ENCODE measurements at regions not wholly inside any gene's neighbourhood (a gene's known extent, or its start where the extent isn't known, plus 50 kb on each side); places are given as distances from the start of the nearest gene placed in this dataset.

DNA sequence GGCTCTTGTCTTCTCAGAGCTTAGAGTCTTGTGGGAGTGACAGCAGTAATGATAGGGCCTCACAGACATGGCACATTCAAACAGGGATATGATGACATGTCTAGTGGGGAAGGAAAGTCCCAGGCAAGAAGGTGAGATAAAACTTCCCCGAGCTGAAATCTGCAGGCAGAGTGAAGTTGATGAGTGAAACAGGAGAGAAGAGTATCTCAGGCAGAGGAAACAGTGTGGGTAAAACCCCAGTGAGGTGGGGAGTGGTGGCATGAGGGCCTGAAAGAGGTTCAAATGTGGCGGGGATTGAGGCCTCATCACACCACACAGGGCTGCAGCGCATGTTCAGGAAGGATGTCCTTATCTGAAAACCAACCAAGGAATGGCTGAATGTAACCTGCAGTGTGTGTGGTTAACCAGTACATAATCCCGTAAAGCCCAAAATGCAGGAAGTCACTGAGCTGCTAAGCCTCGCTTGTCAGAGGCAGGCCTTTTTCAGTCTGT lies 153.8 kb upstream of the E2F8 start:
- peak in 1 of 2 experiments; percentile 17 for DNase-seq

DNA sequence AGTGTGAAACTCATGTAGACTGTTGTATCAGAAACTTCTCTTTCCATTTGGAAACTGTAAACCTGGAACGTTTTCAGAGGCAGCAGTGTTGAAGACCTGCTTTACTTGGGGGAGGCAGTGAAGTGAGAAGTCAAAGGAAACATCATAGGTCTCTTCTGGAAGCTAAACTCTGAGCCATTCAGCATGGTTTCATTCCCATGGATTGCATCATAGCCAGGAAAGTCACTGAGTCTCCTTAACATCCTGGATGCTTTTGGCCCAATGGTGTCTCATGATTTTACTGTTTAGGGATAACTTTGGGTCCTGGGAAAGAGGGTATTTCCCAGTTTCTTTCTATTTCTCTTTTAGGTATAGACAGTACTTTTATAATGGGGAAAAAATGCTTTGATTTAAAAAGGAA lies 153.2 kb upstream of the E2F8 start:
- DNase-seq = no peak

DNA sequence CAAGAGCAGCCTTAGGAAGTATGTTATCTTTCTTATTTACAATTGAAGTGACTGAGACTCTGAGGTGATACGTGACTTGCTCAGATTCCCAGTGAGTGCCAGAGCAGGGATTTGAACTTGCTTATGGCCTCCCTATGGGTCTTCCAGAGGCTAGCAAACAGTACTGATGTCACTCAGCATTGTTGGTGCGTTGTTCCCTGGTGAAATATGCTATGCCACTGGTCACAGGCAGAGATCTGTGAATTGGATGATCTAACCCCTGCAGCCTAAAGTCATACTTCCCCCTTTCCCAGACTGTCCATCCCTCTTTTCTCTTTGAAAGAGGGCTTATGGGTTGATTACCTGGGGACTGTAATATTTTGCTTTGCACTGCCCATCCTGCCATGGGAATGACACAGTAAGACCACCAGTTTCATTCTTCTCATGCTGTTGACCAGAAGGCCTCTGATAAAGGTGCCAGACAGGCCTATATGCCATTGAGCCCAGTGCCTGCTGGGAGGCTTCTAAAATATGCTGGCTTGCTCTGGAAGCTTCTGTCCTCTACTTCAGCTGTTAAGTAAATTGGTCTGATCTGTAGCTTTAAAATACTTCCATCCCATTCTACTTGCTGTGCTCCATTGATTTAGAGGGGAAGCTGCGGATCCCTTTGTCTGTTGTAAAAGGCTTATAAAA lies 152.2 kb upstream of the E2F8 start:
- DNase-seq = no peak

DNA sequence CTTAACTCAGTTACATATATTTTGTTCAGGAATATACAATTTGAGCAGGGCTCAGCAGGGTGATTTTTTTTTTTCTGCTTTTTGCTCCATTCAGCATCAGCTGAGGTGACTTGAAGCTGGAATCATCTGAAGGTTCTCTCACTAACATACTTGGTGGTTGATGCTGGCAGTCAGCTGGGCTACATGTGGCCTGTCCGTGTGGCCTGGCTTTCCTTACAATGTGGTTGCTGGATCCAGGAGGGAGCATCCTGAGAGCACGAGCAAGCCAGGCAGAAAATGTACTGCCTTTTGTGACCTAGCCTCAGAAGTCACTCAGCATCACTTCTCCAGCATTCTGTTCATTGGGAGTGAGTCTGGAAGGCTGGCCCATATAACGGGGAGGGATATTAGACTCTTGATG lies 151.6 kb upstream of the E2F8 start:
- DNase-seq = no peak

DNA sequence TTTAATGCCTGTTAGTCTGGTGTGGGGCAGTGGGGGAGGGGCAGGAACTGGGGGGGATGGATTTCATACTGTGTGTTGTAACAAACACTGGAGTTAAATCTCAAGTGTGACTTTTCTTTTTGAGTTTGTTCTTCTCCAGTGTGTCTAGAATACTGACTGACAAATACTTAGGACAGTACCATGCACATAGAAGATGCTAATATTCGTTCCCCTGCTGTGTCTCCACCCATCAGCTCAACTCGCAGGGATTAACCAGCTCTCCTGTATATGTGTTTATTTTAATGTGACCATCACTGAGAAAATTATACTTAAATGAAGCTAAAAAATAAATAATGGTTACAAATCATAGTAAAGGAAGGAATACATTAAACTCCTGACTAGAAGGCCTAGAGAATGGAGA lies 150.9 kb upstream of the E2F8 start:
- no peak for DNase-seq

DNA sequence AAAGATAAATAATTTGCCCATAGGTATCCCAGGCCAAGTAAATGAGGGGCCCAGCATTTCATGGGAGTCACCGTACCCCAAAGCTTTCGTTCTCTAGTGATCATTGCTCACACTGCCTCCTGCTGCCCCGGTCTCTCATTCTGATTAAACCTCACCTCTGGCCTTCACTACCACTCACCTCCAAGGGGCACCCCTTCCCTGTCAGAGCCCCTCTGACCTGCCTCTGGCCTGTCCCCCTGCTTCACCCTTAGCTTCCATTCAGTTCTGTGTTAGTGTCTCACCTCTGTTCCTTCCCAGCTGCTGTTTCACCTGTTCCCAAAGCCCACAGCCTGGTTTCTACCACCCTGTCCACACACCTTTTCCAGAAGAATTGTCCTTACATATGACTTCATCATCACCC lies 150.3 kb upstream of the E2F8 start:
- DNase-seq = no peak

DNA sequence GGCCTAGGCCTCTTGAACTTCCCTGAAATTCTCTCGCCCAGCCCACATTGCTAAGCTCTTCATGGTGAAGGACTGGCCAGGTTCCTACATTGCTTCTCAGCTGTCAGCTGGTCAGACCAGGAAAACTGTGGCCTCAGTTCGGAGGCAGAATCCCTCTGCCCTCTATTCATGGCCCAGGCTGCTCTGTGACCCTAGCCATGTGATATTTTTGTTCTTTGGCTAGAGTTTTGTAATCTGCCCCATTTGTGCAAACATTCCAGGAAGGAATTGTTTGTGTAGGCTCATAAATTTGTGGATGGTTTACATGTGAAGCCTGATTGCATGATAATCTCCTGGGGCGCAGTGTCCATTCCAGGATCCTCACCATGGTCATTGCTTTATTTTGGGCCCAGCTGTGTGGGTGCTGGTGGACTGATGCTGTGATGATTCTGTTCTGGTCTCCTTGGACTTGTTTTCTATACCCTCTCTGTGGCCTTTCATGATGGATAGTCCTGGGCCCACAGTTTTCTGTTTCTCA lies 149.1 kb upstream of the E2F8 start:
- no peak for DNase-seq

DNA sequence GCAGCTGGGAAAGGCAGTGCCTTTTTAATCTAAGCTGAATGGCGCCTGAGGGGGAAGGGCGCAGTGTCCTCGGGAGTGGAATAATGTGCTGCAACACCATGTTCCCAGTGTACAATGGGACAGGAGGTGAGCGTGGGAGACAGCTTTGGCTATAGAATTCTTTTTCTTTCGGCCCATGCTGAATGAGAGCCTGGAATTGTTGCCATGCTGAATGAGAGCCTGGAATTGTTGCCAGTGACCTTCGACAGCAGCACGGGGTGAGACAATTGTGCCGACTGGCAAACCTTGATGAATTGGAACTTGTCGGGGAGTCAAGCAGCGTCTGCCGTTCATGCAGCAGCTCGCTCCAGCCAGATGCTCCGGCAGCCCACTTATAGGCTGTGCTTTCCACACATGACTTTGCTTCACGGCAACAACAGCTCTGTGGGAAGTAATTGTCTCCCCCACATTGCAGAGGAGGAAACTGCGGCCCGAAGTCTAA lies 141.4 kb upstream of the E2F8 start:
- DNase-seq = no peak

DNA sequence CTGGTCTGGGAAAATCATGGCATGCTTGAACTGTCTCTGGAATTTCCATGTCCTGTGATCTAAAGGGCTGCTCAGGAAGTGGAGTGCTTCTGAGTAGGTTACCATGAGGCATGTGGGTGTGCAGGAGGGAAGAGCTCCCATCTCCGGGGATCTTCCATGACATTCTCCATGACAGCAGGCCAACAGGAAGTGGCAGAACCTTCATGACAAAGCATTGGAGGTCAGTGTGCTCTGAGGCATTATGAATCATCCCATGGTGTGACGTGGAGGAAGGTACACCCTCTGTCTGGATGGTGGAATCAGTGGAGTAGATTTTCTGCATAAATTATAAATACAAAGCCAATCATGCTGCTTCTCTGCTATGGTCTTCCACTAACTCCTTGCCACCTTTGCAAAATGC lies 139.6 kb upstream of the E2F8 start:
- DNase-seq = no peak

DNA sequence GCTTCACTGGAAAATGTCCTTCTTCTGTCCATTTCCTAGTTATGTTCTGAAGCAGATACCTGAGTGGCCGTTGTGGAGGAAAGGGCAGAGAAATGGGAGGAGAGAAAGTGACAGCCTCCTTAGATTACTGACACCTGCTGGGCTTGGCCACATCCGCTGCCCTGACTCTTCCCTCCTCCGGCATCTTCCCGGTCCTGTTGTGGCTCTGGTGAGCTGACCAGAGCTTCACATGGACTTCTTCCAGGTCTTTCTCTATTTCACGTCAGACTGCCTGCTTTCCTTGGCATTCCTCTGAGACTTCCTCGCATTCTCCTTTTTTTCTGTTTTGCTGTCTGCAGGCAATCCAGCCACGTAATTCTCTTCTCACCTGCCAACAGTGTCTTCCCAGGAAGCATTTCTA lies 138.7 kb upstream of the E2F8 start:
- DNase-seq = no peak

DNA sequence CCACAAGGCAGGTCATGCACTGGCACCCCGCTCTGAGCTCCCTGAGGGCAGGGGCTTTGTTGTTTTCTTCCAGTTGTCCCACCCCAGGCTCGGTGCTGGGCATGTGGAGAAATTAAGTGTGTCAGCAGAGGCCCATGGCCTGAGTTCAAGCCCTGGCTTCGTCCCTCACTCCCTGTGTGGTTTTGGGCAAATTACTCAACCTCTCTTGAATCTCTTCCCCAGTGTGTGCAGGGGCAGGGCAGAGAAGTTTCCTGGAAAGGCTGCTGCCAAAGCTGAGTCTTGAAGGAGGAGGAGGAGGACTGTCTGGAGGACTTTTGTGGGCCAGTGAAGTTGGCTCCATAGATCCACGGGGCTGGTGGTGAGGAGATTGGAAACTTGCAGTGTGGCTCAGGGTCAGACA lies 138.1 kb upstream of the E2F8 start:
- no peak for DNase-seq

DNA sequence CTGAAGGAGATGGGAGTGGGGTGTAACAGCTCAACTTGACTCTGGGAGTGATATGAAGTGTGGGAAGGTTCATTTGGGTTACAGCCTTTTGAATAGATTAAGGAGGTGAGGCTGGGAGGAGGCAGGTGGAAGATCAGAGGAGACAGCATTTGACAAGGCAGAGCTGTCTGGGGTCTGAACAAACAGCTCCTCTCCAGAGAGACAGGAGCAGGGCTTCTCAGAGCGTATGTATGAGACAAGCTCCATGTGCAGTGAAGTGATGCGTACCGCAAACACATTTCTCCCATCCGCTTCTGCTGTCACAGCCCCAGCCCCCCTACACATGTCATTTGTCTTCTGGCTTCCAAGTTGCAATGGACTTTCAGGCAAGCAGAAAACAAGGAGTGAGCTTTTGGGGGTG lies 137.1 kb upstream of the E2F8 start:
- no peak for DNase-seq

DNA sequence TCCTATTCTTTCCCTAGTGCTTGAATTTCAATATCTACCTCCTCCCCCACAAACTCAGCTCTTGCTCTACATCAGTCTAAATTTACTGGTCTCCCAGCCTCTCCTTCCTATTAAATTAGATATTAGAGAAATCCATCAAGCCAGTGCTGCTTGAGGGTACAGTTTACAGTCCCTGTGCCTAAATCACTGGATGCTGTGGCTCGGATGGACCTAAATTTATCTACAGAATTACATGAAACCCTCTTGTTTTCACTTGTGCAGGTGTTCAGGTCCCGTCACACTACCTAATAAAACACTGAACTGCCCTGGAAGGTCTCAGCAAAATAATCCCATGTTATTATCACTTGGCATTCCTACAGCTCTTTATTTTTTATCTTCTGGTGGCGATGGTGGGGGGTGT lies 134.7 kb upstream of the E2F8 start:
- no peak for DNase-seq

DNA sequence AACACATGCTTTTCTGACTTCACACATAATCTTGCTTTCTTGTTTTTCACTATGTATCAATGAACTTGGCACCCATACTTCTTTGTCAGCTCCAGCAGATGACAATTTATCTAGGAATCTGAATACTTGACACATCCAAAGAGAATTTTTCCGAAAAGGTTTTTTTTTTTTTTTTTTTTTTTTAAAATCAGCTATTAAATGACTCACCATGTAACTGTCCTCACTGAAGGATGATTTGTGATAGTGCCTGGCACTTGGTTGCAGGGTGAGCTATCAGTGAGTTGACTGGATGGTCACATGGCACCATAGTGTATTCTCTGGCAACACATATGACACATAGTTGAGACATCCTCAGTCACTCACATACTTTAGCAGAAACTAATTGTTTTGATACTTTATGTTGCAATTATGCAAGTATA lies 133.4 kb upstream of the E2F8 start:
- DNase-seq = no peak

DNA sequence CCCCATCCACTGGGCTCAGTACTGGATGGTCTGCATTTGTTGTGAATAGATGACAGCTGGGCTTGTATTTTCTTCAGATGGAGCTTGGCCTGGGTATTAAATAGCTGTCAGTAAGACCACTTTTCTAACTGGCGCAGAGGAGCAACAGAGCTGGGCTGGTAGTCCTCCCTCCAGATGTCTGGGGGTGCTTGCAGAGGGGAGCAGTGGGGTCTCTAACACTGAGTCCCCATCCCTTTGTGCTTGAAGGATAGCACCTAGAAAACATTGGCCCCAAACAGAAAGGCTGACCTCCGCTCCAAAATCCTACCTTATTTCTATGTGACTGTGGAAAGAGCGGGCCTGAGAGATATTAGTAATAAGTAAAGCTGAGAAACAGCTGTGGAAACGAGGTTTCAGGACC lies 131.6 kb upstream of the E2F8 start:
- no peak for DNase-seq

DNA sequence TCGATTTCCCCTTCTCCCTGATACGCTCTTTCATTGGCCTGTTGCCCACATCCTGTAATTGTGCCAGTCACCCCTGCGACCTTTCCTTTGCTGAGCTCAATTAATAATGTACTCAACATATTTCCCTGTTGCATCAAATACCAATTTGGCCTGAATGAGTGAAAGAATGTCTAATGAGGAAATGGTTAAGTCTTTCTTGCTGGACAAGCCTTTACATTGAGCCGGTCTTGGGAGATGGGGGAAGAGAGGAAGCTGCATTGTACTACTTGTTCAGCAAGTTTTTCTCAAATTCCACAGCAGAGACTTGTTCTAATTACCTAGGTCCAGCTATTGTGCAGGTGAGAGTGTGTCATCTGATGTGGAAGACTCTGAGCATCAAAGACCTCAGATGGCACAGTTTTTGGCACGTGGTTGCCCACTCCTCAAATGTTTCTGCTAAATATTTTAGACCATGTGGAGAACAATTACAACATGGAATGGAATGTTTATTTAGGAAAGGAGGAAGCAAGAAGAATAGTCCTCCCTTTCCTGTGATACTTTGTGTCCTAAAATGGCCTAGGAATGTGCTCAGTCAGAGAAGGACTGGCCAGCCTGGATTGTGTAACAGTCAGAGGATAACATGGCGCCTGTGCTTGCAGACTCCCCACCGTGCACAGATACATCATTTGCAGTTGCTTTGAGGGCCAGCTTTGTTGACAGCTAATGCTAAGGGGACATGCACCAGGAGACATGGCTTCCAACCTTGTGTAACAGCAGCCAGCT lies 129.5 kb upstream of the E2F8 start:
- DNase-seq = no peak

DNA sequence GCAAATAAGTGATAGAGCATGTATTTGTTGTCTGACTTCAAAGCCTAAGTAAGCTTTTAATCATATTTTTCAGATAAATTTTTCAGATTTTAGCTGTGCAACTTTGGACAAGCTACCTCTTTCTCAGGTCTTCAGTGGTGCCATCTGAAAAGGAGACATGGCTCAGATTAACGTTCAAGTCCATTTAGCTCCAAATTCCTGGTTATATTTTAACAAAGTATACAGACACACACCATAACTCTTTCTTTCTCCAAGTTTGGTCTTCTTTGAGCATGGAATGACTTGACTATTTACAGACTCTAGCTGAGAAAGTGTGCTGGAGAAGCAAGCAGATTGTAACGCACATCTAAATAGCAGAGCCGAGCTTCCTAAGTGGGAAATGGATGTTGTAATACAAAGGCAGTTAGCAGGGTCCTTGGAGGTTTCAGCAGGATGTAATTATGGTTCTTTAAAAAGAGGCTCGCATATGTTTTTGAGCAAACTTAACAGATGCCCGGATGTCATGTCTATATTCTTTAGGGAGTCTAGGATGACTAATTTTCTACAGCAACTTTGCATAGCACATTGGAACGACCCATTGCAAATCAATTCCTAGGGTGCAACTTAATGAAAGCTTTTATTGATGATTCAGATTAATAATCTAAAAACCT lies 128.1 kb upstream of the E2F8 start:
- no peak for DNase-seq

DNA sequence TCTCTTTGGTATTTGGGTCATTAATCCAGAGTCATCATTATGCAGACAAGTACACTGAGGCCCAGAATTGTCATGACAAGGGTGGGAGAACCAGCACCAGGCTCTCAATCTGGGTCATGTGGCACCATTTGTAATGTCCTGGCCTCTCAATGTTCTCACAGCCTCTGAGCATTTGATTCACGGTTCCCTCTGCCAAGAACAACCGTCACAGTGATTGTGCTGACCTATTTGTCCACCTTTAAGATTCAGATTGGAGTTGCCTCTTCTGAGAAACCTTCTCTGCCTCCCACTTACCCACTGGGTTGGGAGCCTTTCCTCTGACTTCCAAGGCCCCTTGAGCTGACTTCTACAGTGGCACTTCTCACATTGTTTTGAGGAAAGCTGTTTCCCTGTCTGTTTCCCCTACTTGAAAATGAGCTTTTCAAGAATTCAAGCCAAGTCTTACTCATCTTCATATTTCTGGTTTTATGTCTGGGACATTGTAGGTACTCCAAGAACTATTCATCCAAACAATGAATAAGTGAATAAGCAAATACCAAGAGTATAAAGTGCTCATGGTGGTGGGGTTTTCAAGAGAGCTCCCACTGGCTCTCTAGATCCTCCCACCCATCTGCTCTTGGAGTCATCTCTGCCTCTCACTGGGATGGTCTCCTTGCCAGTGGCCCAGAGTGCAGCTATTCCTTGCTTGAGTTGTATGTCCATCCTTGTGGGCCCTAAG lies 126.4 kb upstream of the E2F8 start:
- DNase-seq = no peak

DNA sequence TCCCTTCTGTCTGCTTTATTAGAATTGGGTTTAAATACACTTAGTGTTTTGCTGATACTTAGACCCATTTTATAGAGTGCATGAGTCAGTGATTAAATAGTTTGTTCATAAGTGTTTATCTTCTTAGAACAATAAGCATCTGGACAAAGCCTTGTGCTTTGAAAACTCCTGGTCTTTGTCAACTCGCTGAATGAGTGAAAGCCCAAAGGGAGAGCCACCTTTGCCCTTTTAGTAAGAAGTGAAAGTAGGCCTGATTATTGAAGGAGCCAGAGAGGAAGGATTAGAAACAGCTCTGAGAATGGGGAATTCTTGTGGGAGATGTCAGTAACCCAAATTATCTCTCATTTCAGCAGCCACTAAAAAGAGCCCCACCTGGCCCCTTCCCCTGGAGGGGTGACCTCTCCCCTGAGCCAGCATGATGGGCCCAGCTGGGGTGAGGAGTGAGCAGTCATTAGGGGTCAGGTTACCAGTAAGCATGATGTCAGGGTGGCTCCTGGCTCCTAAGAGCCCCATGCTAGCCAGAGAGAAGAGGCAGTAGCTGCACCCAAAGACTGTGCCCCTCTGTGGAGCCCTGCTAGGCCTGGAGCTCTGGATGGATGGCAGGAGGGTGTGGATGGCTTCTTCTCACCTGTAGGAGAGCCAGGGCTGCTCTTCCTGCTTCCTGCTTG lies 125.1 kb upstream of the E2F8 start:
- no peak for DNase-seq

DNA sequence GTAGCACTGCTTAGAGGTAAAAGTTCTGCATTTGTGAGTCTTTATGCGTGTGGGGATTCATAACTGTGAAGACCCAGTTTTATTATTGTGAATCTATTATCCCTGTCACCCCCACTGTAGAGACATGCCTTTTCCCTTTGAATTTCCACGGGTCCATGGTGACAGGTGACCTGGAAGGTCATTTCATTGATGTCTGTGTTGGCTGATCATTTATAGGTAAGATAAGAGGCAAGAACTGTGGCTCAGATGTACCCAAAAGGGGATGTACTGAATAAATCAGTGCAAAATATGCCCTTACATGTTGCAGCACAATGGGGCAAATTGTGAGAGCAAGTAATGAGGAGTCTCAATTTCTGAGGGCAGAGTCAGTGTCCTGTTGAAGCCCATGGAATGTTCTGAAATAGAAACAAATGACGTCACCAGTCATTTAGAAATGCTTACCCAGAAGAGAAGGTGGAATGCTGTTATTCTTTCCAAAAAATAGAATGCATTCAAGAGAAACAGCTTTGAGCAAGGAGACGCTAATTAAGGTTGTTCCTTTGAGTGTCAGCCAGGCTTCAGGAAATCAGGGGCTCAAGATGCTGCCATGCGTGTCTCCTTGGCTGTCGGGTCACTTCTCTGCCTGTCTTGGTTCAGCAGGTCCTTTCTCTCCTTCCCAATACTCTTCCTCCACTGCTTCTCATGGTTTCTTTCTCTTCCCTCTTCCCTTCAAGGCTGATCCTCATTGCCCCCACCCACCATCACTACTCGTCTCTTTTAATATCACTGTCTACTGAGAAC lies 118.7 kb upstream of the E2F8 start:
- no peak for DNase-seq

DNA sequence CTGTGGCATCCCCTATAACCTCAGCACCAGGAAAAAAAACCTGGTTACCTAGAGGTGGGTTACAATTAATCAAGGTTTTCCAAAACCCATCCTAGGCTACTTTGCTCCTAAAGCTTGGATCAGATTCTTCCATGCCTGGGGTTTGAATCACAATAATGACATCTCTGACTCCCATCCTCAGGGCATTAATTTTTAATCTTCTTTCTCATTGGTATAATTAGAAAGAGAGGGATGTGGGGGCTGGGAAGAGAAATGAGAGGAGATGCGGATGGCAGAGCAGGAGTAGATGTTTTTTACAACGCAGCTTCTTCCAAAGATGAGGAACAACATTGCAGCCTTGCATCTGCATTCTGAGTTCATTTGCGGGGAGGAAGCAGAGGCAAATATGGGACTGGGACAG lies 117.2 kb upstream of the E2F8 start:
- no peak for DNase-seq

DNA sequence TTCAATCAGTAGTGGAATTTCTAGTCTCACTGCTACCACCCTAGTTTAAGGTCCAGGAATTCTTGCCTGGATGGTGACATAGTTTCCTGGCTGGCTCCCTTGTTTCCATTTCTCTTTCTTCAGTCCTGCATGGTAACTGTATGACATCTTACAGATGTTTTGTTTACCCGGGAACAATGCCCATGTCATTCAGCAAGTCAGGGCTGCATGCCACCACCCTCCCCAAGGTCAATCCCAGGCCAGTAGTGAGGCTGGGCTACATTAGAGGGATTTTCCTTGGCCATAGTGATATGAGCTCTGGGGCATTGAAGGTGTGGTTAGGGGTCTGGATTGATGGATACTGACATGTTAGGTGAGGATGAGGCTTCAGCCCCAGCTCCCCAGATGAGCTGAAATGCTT lies 114.9 kb upstream of the E2F8 start:
- no peak for DNase-seq

Data from activated T-cell treated with anti-CD3 and anti-CD28 coated beads, Interleukin-2, amount 50 U/mL, for 48 hours (primary cell).